ENCODE measurements at regions not wholly inside any gene's neighbourhood (a gene's known extent, or its start where the extent isn't known, plus 50 kb on each side); places are given as distances from the start of the nearest gene placed in this dataset.

DNA sequence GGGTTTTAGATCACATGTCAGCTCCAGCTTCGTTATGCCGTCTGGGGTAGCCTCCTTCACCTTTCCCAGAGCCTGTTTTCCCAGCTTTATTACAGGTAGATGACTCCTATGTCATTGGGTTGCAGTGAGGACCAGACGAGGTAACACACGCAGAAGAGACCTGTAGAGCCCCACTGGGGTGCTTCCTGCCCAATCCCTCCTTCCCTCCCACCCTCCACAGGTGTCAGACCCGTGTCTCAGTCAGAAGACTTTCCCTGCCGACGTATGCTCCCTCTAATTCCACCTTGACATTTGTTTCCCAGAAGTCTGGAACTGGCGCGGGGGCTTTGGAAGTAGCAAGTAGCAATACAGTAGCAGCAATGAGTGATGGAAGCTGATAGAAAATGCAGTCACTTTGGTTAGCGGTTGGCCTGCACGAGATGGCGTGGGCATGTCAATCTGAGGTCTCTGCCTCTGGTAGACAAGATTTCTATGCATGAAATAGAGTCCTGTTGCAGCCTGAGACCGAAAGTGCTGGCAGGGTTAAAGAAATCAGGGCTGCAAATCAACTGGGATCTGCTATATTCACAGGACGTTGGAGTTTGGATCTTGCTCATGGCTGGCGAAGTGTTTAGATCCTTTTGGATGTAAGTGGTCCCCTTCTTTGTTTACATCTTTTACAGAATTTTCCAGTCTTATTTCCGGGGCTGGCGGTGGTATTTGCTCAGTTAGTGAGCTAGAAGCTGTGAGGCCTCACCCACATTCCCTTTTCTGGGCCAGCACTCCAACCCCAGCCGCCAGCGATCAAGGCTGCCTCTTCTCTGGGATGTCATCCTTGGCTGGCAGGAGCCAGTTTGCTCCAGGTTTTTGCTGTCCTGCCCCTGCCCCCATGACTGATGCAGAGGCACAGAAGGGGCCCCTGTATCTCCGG lies 78.3 kb upstream of the KMT2C start:
- DNase-seq (ENCODE audit: low read depth, low spot score) = no peak
- TF ChIP-seq, protein P1, sequence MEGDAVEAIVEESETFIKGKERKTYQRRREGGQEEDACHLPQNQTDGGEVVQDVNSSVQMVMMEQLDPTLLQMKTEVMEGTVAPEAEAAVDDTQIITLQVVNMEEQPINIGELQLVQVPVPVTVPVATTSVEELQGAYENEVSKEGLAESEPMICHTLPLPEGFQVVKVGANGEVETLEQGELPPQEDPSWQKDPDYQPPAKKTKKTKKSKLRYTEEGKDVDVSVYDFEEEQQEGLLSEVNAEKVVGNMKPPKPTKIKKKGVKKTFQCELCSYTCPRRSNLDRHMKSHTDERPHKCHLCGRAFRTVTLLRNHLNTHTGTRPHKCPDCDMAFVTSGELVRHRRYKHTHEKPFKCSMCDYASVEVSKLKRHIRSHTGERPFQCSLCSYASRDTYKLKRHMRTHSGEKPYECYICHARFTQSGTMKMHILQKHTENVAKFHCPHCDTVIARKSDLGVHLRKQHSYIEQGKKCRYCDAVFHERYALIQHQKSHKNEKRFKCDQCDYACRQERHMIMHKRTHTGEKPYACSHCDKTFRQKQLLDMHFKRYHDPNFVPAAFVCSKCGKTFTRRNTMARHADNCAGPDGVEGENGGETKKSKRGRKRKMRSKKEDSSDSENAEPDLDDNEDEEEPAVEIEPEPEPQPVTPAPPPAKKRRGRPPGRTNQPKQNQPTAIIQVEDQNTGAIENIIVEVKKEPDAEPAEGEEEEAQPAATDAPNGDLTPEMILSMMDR (IDR thresholded peaks at IDR 0.05; ENCODE audit: low read depth, low read length) = no peak
- ChIA-PET POLR2A (no interaction called here), CTCF (interaction anchor here (0.6 kb wide), 1 partner anchor 548 kb away, joined by 6 read pairs; no protein-coding TSS in a partner anchor)
- Histone ChIP-seq H3K27ac (ENCODE audit: low read depth, low read length) (no peak overlapping the region), H3K27me3 (ENCODE audit: control insufficient read depth, insufficient read depth, low read length) (no peaks in the 10 kb centered on the region), H3K9me3 (ENCODE audit: control insufficient read depth, insufficient read depth, low read length) (peaks cover 11% of the 10 kb centered on the region; the same call in 1 of the 2 replicates), H3K4me3 (ENCODE audit: low read depth, low read length) (no peak overlapping the region)

DNA sequence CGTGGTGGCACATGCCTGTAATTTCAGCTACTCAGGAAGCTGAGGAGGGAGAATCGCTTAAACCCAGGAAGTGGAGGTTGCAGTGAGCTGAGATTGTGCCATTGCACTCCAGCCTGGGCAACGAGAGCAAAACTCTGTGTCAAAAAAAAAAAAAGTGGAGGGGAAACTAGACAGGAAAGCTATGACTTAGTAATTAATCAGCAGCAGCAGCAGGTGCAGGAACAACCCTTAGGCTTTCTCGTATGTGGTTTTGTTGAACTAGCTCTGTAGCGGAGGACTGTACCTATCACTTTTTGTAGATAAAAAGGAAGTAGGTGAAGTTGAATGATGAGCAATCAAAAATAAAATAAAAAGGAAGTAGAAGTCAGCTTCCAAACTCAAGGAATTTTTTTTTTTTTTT lies 76.9 kb upstream of the KMT2C start:
- CTCF ChIA-PET = no interaction called here
- TF ChIP-seq, protein P1 (IDR thresholded peaks at IDR 0.05; ENCODE audit: low read depth, low read length) = no peak
- Histone ChIP-seq H3K27ac (ENCODE audit: low read depth, low read length) (no peak overlapping the region), H3K27me3 (ENCODE audit: control insufficient read depth, insufficient read depth, low read length) (no peaks in the 10 kb centered on the region), H3K4me3 (ENCODE audit: low read depth, low read length) (no peak overlapping the region), H3K9me3 (ENCODE audit: control insufficient read depth, insufficient read depth, low read length) (peaks cover 11% of the 10 kb centered on the region; the same call in 1 of the 2 replicates)
- DNase-seq (ENCODE audit: low read depth, low spot score) = no peak
- POLR2A ChIA-PET = no interaction called here

DNA sequence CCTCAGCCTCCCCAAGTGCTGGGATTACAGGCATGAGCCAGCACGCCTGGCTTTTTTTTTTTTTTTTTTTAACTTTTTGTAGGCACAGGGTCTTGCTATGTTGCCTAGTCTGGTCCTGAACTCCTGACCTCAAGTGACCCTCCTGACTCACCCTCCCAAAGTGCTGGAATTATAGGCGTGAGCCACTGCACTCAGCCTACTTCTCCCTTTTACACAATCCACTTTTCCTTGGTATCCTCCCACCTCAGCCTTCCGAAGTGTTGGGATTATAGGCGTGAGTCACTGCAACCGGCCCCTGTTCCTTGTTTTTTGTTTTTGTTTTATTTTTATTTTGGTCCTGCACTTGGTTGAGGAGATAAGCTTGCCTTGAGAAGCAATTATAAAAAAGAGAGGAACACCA lies 75.9 kb upstream of the KMT2C start:
- ChIA-PET CTCF (no interaction called here), POLR2A (no interaction called here)
- Histone ChIP-seq H3K27ac (ENCODE audit: low read depth, low read length) (no peak overlapping the region), H3K27me3 (ENCODE audit: control insufficient read depth, insufficient read depth, low read length) (no peaks in the 10 kb centered on the region), H3K9me3 (ENCODE audit: control insufficient read depth, insufficient read depth, low read length) (peaks cover 11% of the 10 kb centered on the region; the same call in 1 of the 2 replicates), H3K4me3 (ENCODE audit: low read depth, low read length) (no peak overlapping the region)
- TF ChIP-seq, protein P1 (IDR thresholded peaks at IDR 0.05; ENCODE audit: low read depth, low read length) = no peak
- DNase-seq (ENCODE audit: low read depth, low spot score) = no peak

DNA sequence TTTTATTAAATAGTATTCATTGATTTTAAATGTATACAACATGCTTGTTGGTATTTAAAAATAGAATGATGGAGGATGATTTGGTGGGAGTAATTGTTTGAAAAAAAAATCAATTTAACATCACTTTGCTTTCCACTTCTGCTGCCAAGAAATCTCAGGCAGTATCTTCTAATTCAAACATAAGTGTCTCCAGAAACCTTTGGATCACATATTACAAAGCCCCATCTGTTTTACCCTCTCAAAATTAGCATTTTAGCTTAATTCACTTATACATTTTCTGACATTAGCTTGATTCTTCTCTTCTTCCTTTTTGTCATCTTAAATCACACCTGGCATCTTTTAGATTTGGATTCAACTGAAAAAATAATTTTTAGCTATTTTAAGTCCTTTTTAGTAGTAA lies 72.9 kb upstream of the KMT2C start:
- TF ChIP-seq, protein P1 (IDR thresholded peaks at IDR 0.05; ENCODE audit: low read depth, low read length) = no peak
- no peak for DNase-seq (ENCODE audit: low read depth, low spot score)
- ChIA-PET CTCF (no interaction called here), POLR2A (no interaction called here)
- H3K27me3 ChIP-seq (ENCODE audit: control insufficient read depth, insufficient read depth, low read length) = no peaks in the 10 kb centered on the region
- H3K27ac ChIP-seq (ENCODE audit: low read depth, low read length) = no peak overlapping the region
- H3K9me3 ChIP-seq (ENCODE audit: control insufficient read depth, insufficient read depth, low read length) = no peaks in the 10 kb centered on the region
- no peak overlapping the region for H3K4me3 ChIP-seq (ENCODE audit: low read depth, low read length)

DNA sequence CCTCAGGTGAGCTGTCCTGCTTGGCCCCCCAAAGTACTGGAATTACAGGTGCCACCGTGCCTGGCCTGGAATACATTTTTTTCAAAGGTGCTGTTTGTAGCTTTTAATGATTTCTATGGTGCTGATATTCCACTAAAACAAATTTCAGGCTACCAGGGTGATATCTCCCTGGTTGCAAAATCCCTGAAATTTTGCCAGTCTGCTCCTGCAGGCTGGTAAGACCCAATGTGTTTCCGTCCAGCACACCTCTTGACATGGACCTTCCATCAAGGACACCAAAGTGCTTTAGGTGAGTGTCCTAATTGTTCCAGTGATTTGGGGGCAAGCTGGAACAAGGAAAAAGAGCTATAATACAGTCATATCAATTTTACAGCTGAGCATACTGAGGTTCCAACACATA lies 69.8 kb upstream of the KMT2C start:
- H3K4me3 ChIP-seq (ENCODE audit: low read depth, low read length) = no peak overlapping the region
- ChIA-PET CTCF (no interaction called here), POLR2A (no interaction called here)
- TF ChIP-seq, protein P1 (IDR thresholded peaks at IDR 0.05; ENCODE audit: low read depth, low read length) = no peak
- H3K9me3 ChIP-seq (ENCODE audit: control insufficient read depth, insufficient read depth, low read length) = no peaks in the 10 kb centered on the region
- no peak overlapping the region for H3K27ac ChIP-seq (ENCODE audit: low read depth, low read length)
- H3K27me3 ChIP-seq (ENCODE audit: control insufficient read depth, insufficient read depth, low read length) = no peaks in the 10 kb centered on the region
- DNase-seq (ENCODE audit: low read depth, low spot score) = no peak
